PC-3 (cell line): ENCODE measurements at regions not wholly inside any gene's neighbourhood (a gene's known extent, or its start where the extent isn't known, plus 50 kb on each side); places are given as distances from the start of the nearest gene placed in this dataset.

Experiments used
- EZH2 ChIP-seq: fragments of 300-600 bp; sonication (generic); IDR thresholded peaks from one replicate; pipeline ENCODE4 v1.6.1; 2017; ENCODE audit warnings: antibody characterized with exemption, mild to moderate bottlenecking, low read length; ENCODE audit not compliant: unreplicated experiment
- EZH2phosphoT487 ChIP-seq: fragments of 300-600 bp; sonication (generic); IDR thresholded peaks from 2 replicates; pipeline ENCODE4 v1.6.1; 2018; ENCODE audit warnings: mild to moderate bottlenecking, antibody characterized with exemption, low read length, borderline replicate concordance
- TF ChIP-seq, protein P1 (sequence below): fragments of 300-600 bp; sonication (generic); conservative IDR thresholded peaks from 2 replicates; pipeline ENCODE4 v1.5.1; 2017; ENCODE audit warnings: antibody characterized with exemption, low read depth, mild to moderate bottlenecking, low read length

DNA sequence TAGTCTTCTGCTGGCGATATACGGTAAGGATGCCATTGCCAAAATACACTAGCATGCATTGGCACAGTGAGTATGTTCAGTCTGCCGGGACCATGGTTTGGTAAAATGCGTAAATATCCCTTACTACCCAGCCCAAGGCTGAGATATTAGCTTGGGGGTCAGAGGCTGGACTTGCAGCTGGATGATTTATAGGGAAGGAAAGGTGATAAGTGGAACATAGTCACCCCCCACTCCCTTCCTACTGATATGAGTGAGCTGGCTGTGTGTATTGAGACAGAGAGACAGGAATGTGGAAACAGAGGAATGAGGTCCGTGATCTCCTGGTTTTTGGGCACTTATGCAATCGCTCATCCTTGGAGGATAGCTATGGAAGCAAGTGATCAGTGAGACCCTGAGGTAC is 642.8 kb downstream of the KCNT2 start:
- TF ChIP-seq, protein P1, sequence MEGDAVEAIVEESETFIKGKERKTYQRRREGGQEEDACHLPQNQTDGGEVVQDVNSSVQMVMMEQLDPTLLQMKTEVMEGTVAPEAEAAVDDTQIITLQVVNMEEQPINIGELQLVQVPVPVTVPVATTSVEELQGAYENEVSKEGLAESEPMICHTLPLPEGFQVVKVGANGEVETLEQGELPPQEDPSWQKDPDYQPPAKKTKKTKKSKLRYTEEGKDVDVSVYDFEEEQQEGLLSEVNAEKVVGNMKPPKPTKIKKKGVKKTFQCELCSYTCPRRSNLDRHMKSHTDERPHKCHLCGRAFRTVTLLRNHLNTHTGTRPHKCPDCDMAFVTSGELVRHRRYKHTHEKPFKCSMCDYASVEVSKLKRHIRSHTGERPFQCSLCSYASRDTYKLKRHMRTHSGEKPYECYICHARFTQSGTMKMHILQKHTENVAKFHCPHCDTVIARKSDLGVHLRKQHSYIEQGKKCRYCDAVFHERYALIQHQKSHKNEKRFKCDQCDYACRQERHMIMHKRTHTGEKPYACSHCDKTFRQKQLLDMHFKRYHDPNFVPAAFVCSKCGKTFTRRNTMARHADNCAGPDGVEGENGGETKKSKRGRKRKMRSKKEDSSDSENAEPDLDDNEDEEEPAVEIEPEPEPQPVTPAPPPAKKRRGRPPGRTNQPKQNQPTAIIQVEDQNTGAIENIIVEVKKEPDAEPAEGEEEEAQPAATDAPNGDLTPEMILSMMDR = no peak
- no peak for TF ChIP-seq EZH2phosphoT487
- no peak for TF ChIP-seq EZH2
